ENCODE measurements at regions not wholly inside any gene's neighbourhood (a gene's known extent, or its start where the extent isn't known, plus 50 kb on each side); places are given as distances from the start of the nearest gene placed in this dataset.

GRCh38 chr19:28497137-28497536 lies 715.8 kb downstream of the UQCRFS1 start:
- H3K9me3 ChIP-seq, result no peaks in the 10 kb centered on the region
- 81 to 86% (median 85%) methylated on average over 5 of the region's 5 CpGs for WGBS, 4 donors
- no peaks in the 10 kb centered on the region for H3K36me3 ChIP-seq
- no peak overlapping the region for H3K4me3 ChIP-seq
- no peak for DNase-seq
- no peak overlapping the region for H3K27ac ChIP-seq
- no peaks in the 10 kb centered on the region for H3K27me3 ChIP-seq
- peaks cover 0 to 9% (median 0%) of the 10 kb centered on the region in 12 donors for H3K4me1 ChIP-seq
- no peak for TF ChIP-seq CTCF (IDR thresholded peaks at IDR 0.05)
- TF ChIP-seq POLR2A (IDR thresholded peaks at IDR 0.05), result no peak
- ATAC-seq, result no peak
- intact Hi-C loops (cut with DNase I), result no loop called here

GRCh38 chr19:28495046-28495445 lies 717.9 kb downstream of the UQCRFS1 start:
- no peak for ATAC-seq
- Histone ChIP-seq H3K9me3 (no peaks in the 10 kb centered on the region), H3K4me1 (peaks cover 0 to 5% (median 0%) of the 10 kb centered on the region in 12 donors), H3K27ac (no peak overlapping the region), H3K4me3 (no peak overlapping the region), H3K27me3 (no peaks in the 10 kb centered on the region), H3K36me3 (no peaks in the 10 kb centered on the region)
- intact Hi-C loops (cut with DNase I), result no loop called here
- TF ChIP-seq CTCF (IDR thresholded peaks at IDR 0.05) (no peak), POLR2A (IDR thresholded peaks at IDR 0.05) (no peak)
- DNase-seq, result no peak
- 75 to 84% (median 78%) methylated on average over 4 of the region's 4 CpGs for WGBS, 4 donors

GRCh38 chr19:28494461-28494860 lies 718.5 kb downstream of the UQCRFS1 start:
- 33 to 52% (median 44%) methylated on average over 7 of the region's 7 CpGs for WGBS, 4 donors
- intact Hi-C loops (cut with DNase I), result no loop called here
- ATAC-seq, result no peak

GRCh38 chr19:28493884-28494283 lies 719.1 kb downstream of the UQCRFS1 start:
- ATAC-seq (no peak), DNase-seq (no peak)
- WGBS, 4 donors, result 44 to 64% (median 57%) methylated on average over 5 of the region's 5 CpGs
- H3K4me3 ChIP-seq, result no peak overlapping the region
- H3K36me3 ChIP-seq, result no peaks in the 10 kb centered on the region
- H3K27ac ChIP-seq, result no peak overlapping the region
- H3K27me3 ChIP-seq, result no peaks in the 10 kb centered on the region
- TF ChIP-seq POLR2A (IDR thresholded peaks at IDR 0.05) (no peak), CTCF (IDR thresholded peaks at IDR 0.05) (no peak)
- no peaks in the 10 kb centered on the region for H3K9me3 ChIP-seq
- peaks cover 0 to 5% (median 0%) of the 10 kb centered on the region in 12 donors for H3K4me1 ChIP-seq
- intact Hi-C loops (cut with DNase I), result no loop called here

More at GRCh38 chr19:28494461-28494860, 718.5 kb downstream of the UQCRFS1 start:
- TF ChIP-seq POLR2A (IDR thresholded peaks at IDR 0.05), result no peak
- no peak for TF ChIP-seq CTCF (IDR thresholded peaks at IDR 0.05)
- Histone ChIP-seq H3K4me1 (peaks cover 0 to 5% (median 0%) of the 10 kb centered on the region in 12 donors), H3K9me3 (no peaks in the 10 kb centered on the region), H3K4me3 (no peak overlapping the region), H3K27me3 (no peaks in the 10 kb centered on the region), H3K27ac (no peak overlapping the region), H3K36me3 (no peaks in the 10 kb centered on the region)
- no peak for DNase-seq

All from heart left ventricle (tissue), 16 donors.